HEK293T (cell line): ENCODE measurements at regions not wholly inside any gene's neighbourhood (a gene's known extent, or its start where the extent isn't known, plus 50 kb on each side); places are given as distances from the start of the nearest gene placed in this dataset.

Experiments
- CTCF ChIA-PET: fragments of 350-600 bp; formaldehyde crosslinking; extraction: SDS; loops from one replicate; lab custom pipeline; 2021; ENCODE audit warnings: antibody characterized with exemption, inconsistent platforms; lab: Yijun Ruan, JAX
- POLR2A ChIA-PET: fragments of 350-600 bp; formaldehyde crosslinking; extraction: SDS; loops from one replicate; lab custom pipeline; 2020; ENCODE audit warnings: antibody characterized with exemption, inconsistent platforms; lab: Yijun Ruan, JAX
- DNase-seq: peaks from one replicate; pipeline ENCODE4 v3.0.0; 2012; ENCODE audit warnings: mixed read lengths; ENCODE audit errors: extremely low spot score
- ARNT ChIP-seq: fragments of 450-650 bp; IDR thresholded peaks from 2 replicates; pipeline ENCODE4 v1.6.1; 2017; ENCODE audit warnings: mild to moderate bottlenecking
- BHLHE40 ChIP-seq: fragments of 450-650 bp; IDR thresholded peaks from 2 replicates; pipeline ENCODE4 v1.6.1; 2016; ENCODE audit warnings: mild to moderate bottlenecking, moderate library complexity, borderline replicate concordance
- CTBP1 ChIP-seq: fragments of 450-650 bp; IDR thresholded peaks from 2 replicates; pipeline ENCODE4 v1.6.1; 2016; ENCODE audit warnings: borderline replicate concordance
- FOXA1 ChIP-seq: fragments of 450-650 bp; IDR thresholded peaks from 2 replicates; pipeline ENCODE4 v1.6.1; 2016; ENCODE audit warnings: mild to moderate bottlenecking
- FOXK2 ChIP-seq: fragments of 450-650 bp; IDR thresholded peaks from 2 replicates; pipeline ENCODE4 v1.6.1; 2016; ENCODE audit warnings: mild to moderate bottlenecking
- FOXM1 ChIP-seq: fragments of 450-650 bp; IDR thresholded peaks from 2 replicates; pipeline ENCODE4 v1.6.1; 2017; ENCODE audit warnings: mild to moderate bottlenecking, borderline replicate concordance
- HDGF ChIP-seq: fragments of 450-650 bp; IDR thresholded peaks from 2 replicates; pipeline ENCODE4 v1.6.1; 2017; ENCODE audit warnings: antibody characterized with exemption, borderline replicate concordance
- L3MBTL2 ChIP-seq: fragments of 450-650 bp; conservative IDR thresholded peaks from 2 replicates; pipeline ENCODE4 v1.6.1; 2016; ENCODE audit warnings: mild to moderate bottlenecking
- LEF1 ChIP-seq: fragments of 450-650 bp; IDR thresholded peaks from 2 replicates; pipeline ENCODE4 v1.6.1; 2017; ENCODE audit warnings: mild to moderate bottlenecking, borderline replicate concordance
- NFRKB ChIP-seq: fragments of 450-650 bp; IDR thresholded peaks from 2 replicates; pipeline ENCODE4 v1.6.1; 2016; ENCODE audit warnings: mild to moderate bottlenecking, moderate library complexity
- SP1 ChIP-seq: fragments of 450-650 bp; IDR thresholded peaks from 2 replicates; pipeline ENCODE4 v1.6.1; 2017
- SUZ12 ChIP-seq: fragments of 450-650 bp; IDR thresholded peaks from 2 replicates; pipeline ENCODE4 v1.6.1; 2016; ENCODE audit warnings: mild to moderate bottlenecking
- TARDBP ChIP-seq: fragments of 450-650 bp; IDR thresholded peaks from 2 replicates; pipeline ENCODE4 v1.6.1; 2016
- ZNF384 ChIP-seq: fragments of 450-650 bp; IDR thresholded peaks from 2 replicates; pipeline ENCODE4 v1.6.1; 2016
- TF ChIP-seq, protein P1 (sequence below): fragments of 450-650 bp; IDR thresholded peaks from 2 replicates; pipeline ENCODE4 v1.6.1; 2016

DNA sequence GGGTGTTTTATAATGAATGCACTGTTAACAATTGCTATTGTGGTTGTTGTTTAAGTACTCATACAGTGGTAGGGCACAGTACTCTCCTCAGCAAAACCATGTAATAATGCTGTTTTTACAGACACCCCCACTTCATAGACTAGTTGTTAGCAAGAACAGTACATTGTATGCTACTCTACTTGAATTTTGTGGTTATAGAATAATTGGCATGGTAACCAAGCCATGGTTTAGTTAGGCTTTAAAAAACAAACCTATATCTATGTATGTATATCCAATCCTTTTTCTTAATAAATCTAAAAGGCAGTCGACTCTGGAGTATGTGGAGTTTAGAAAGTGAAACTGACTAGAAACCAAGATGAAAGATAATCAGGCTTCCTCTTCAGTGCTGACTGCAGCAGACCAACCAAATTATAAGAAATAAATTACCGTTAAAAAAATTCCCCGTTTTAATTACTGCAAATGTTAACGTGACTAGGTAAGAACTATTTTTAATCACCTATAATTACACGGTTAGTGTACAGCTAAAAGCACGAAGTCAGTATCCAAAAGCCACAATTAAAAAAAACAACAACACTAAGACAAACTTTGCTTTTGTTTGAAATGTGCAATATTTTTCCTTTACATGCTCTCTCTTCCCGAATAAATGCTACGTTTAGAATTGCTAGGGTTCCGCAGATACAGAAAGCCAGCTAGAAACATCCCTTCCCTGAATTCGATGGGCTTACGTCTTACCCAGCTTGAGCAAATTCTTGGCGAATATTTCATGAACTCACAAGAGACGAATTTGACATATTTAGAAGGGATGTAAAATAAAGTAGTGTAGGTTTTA, 113.3 kb upstream of the SERTAD2 start:
- CTCF ChIA-PET, result interaction anchor here (1.1 kb wide), 2 partner anchors 13 to 118 kb away, joined by 3 to 4 read pairs; no protein-coding TSS in a partner anchor
- TF ChIP-seq NFRKB (no peak), ARNT (no peak), TARDBP (no peak), SP1 (no peak), CTBP1 (no peak), ZNF384 (no peak)
- TF ChIP-seq, protein P1, sequence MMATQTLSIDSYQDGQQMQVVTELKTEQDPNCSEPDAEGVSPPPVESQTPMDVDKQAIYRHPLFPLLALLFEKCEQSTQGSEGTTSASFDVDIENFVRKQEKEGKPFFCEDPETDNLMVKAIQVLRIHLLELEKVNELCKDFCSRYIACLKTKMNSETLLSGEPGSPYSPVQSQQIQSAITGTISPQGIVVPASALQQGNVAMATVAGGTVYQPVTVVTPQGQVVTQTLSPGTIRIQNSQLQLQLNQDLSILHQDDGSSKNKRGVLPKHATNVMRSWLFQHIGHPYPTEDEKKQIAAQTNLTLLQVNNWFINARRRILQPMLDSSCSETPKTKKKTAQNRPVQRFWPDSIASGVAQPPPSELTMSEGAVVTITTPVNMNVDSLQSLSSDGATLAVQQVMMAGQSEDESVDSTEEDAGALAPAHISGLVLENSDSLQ, result no peak
- POLR2A ChIA-PET, result interaction anchor here (0.6 to 3.6 kb wide), 9 partner anchors 13 to 123 kb away, joined by 3 to 20 read pairs (median 4); partner anchors contain the start of gene SERTAD2
- DNase-seq, result no peak

DNA sequence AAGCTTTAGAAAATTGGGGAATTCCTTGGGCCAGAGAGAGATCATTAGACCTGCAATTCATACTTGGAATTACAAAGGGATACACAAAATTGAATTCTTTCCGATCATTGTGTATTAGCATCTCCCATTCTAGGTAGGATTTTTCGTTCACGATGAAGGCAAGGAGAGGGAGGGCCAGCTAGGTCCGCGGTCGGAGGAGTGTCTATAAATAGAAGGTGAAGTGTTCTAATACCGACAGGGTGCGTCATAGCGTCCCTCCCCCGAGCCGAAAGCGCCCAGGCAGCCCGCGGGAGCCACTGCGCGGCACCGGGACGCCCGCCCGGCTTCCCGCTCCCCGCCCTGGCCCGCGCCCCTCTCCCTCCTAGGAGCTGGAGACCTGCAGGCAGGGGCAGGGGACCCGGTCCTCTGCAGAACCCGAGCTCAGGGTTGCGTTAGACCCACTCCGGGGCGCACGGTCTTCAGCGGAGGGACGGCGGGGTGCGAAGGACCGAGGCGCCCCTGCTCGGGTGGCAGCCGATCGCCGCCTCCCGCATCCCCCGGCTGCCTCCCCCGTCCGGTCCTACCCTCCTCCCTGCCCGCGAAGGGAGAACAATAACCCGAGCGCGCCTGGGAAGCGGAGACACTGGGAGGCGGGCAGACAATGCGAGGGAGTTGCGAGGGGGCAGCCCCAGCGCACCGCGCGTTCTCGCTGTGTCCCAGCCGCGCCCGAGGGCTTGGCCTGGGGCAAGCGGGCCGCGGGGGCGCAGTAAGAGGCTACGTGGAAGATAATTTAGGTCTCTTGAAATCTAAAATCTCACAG, 114.2 kb upstream of the SERTAD2 start:
- peak; percentile 77 for DNase-seq
- TF ChIP-seq FOXM1 (no peak), L3MBTL2 (peak; percentile 25; the same call in 1 of the 2 replicates)
- ChIA-PET CTCF (interaction anchor here (1.1 kb wide), 2 partner anchors 12 to 119 kb away, joined by 3 to 4 read pairs; no protein-coding TSS in a partner anchor), POLR2A (interaction anchor here (0.6 to 3.6 kb wide), 9 partner anchors 12 to 124 kb away, joined by 3 to 20 read pairs (median 4); partner anchors contain the start of gene SERTAD2)

DNA sequence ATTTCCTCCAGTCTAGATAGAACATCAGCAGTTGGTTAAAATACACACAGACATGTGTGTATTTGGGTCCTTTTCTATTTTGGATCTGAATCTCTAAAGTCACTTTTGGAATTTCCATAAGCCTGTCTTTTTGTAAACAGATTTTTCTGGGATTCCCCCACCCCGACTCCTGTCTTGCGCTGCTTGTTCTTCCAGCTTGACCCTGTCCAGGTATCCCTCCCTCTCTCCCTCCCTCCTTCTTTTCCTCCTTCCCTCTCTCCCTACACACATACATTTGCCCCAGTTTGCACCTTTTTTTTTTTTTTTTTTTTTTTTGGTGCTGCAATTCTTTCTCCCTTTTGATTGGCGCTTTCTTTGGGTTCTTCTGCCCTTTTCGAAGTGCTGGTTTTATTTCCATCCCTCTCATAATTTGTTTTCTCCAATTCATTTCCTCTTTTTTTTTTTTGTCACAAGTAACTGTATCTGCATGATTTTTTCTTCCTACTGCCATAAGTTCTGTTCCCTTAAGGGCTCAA, 114.8 kb upstream of the SERTAD2 start:
- ChIA-PET POLR2A (interaction anchor here (0.9 to 3.6 kb wide), 5 partner anchors 11 to 122 kb away, joined by 3 to 20 read pairs (median 4); partner anchors contain the start of gene SERTAD2), CTCF (no interaction called here)
- no peak for DNase-seq
- TF ChIP-seq BHLHE40, result no peak
- peak; percentile 62; the same call in 1 of the 2 replicates for TF ChIP-seq ZNF384
- TF ChIP-seq ARNT, result no peak
- TF ChIP-seq FOXA1, result no peak

DNA sequence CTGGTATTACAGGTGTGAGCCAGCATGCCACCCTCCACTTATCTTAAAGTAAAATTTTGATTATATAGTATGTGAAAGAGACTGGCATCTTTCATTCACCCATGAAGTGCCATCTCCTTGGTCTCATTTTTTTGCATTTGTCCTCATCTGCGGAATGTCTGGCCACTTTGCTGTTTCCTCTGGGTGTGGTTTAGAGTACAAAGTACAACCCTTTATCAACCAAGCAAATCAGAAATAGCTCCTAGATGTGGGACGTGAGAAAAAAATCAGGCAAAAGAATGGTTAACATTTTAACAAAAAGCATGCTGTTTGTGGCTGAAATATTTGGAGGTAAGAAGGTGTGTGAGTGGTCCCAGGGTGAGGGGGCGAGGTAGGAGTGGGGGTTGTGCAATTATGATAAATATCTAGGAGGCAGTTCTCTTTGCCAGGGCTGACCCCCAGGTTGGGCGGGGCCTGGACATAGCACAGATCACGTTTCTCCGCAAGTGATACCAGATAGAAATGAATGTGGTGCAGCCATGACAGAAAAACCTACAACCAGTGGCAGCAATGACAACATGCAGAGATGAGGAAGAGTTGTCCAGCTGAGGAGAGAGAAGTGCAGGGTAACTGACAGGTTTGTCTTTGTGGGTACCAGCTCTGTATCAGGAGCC, 115.8 kb upstream of the SERTAD2 start:
- no peak for DNase-seq
- CTCF ChIA-PET, result interaction anchor here (0.8 to 1.0 kb wide), 2 partner anchors 116 to 123 kb away, joined by 3 read pairs; partner anchors contain the start of gene SERTAD2
- POLR2A ChIA-PET, result interaction anchor here (1.5 to 3.6 kb wide), 2 partner anchors 19 to 116 kb away, joined by 5 to 20 read pairs; partner anchors contain the start of gene SERTAD2
- TF ChIP-seq ZNF384 (no peak), BHLHE40 (no peak), SUZ12 (no peak), FOXA1 (no peak), ARNT (no peak), NFRKB (no peak), SP1 (no peak), LEF1 (no peak), HDGF (no peak), CTBP1 (no peak)

DNA sequence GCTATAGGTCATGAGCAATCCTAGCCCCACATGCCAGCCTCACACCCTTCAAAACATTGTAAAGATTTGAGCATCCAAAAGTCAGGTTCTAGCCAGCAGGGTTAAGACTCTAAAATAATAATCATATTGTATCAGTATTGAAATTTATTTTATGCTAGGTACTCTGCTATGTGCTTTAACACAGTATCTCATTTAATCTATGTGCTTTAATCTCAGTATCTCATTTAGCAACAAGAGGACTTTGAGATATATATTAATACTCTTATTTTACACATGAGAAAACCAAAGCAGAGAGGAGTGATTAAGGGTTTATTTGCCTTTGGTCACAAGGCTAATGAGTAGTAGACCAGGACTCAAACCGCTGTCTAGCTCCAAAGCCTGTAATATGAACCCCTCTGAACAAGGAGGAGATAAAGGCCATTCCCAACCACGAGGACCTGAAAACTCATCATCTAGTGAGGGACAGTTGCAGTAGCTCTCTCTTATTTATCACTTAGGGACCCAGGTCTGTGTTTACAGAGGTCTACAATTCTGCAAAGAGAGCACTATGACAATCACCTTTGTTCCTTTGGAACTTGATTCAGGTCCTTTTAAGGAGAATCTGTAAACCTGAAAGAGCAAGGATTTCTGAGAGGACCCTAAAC, 116.5 kb upstream of the SERTAD2 start:
- TF ChIP-seq ZNF384, result no peak
- no peak for TF ChIP-seq FOXM1
- no peak for TF ChIP-seq SP1
- ChIA-PET CTCF (interaction anchor here (0.8 kb wide), 1 partner anchor 116 kb away, joined by 3 read pairs; the partner anchor contains the start of gene SERTAD2), POLR2A (interaction anchor here (1.5 to 3.6 kb wide), 2 partner anchors 20 to 117 kb away, joined by 5 to 20 read pairs; partner anchors contain the start of gene SERTAD2)
- DNase-seq, result no peak

DNA sequence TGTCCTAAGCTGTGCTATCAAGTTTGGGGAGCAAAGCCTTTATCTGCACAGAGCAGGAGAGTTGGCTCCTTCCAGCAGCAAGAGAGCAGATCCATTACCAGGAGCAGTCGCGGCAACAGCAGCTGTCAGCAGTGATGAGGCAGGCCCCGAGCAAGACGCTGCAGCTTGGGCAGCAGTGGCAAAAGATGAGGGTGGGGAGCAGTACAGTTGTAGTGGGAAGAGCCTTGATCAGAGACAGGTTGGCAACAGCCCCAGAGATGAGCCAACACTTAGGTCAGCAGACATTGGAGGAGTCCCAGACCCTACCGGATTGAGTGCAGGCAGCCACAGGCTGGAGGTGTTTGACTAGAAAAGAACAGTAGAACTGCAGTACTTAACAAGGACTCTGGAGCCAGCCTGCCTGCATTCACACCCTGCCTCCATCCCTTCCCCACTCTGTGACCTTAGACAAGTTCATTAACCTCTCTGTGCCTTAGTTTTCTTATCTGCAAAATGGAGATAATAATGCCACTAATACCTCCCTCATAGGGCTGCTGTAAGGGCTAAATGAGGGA, 117.1 kb upstream of the SERTAD2 start:
- no peak for DNase-seq
- POLR2A ChIA-PET, result no interaction called here
- CTCF ChIA-PET, result interaction anchor here (0.8 kb wide), 1 partner anchor 117 kb away, joined by 3 read pairs; the partner anchor contains the start of gene SERTAD2
- TF ChIP-seq ZNF384 (no peak), FOXK2 (no peak), L3MBTL2 (no peak), FOXM1 (no peak), CTBP1 (no peak), SUZ12 (no peak)
